ENCODE measurements at regions not wholly inside any gene's neighbourhood (a gene's known extent, or its start where the extent isn't known, plus 50 kb on each side); places are given as distances from the start of the nearest gene placed in this dataset.
A peak's percentile ranks its signal among the peaks of the same experiment; 100 is the strongest.

DNA sequence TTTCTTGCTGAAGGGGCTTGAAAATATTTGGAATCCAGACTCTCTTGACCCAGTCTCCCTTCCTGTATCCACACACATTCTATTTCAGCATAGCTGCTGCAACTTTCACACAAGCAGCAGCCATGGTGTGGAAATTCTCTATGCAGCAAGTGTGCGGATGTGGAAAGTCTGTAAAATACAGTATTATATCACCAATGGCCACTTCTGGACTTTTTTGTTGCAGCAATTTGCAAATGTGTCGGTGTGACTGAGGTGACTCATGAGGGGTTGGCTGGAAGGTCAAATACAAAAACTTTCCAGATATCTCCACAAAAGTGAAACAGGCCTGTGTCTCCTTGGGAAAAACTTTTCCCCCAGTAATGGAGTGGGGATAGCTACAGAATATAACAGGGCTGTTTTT is 299.3 kb upstream of the GYPC start:
- H3K4me3 ChIP-seq (ENCODE audit: low read depth, low read length): no peak overlapping the region
- TF ChIP-seq, protein P1, sequence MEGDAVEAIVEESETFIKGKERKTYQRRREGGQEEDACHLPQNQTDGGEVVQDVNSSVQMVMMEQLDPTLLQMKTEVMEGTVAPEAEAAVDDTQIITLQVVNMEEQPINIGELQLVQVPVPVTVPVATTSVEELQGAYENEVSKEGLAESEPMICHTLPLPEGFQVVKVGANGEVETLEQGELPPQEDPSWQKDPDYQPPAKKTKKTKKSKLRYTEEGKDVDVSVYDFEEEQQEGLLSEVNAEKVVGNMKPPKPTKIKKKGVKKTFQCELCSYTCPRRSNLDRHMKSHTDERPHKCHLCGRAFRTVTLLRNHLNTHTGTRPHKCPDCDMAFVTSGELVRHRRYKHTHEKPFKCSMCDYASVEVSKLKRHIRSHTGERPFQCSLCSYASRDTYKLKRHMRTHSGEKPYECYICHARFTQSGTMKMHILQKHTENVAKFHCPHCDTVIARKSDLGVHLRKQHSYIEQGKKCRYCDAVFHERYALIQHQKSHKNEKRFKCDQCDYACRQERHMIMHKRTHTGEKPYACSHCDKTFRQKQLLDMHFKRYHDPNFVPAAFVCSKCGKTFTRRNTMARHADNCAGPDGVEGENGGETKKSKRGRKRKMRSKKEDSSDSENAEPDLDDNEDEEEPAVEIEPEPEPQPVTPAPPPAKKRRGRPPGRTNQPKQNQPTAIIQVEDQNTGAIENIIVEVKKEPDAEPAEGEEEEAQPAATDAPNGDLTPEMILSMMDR (IDR thresholded peaks at IDR 0.05; ENCODE audit: borderline replicate concordance, insufficient read depth, low read depth, low read length): no peak

DNA sequence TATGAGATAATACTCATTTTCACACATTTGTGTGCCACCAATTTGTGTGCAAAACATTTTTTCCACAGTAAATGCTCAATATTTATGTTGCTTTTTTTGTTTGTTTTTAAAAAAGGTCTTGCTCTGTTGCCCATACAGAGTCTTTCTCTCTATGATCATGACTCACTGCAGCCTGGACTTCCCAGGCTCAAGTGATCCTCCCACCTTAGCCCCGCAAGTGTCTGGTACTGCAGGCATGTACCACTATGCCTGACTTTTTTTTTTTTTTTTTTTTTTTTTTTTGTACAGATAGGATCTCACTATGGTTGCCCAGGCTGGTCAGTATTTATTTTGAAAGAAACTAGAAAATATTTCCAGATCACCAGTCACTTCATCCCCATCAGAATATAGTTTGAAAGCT is 297.8 kb upstream of the GYPC start:
- TF ChIP-seq, protein P1 (IDR thresholded peaks at IDR 0.05; ENCODE audit: borderline replicate concordance, insufficient read depth, low read depth, low read length): no peak
- no peak overlapping the region for H3K4me3 ChIP-seq (ENCODE audit: low read depth, low read length)

DNA sequence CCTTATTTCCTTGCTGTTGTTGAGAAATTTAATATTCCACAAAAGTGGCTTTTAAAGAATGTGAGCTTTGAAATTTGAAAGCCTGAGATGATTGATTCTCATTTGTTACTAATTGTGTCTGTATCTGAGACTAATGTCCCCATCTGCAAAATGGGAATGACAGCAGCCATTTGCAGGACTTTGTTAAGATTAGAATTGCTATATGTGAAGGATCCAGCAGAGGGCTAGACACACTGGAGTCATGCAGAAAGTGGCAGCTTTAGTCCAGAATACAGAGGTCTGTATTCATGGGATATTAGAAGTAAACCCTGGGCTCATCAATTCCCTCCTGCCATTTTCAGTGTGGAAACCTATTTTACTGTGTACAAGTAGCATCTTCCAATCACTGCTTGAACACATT is 296.5 kb upstream of the GYPC start:
- TF ChIP-seq, protein P1 (IDR thresholded peaks at IDR 0.05; ENCODE audit: borderline replicate concordance, insufficient read depth, low read depth, low read length): peak; percentile 53; the same call in 1 of the 2 replicates
- H3K4me3 ChIP-seq (ENCODE audit: low read depth, low read length): no peak overlapping the region

DNA sequence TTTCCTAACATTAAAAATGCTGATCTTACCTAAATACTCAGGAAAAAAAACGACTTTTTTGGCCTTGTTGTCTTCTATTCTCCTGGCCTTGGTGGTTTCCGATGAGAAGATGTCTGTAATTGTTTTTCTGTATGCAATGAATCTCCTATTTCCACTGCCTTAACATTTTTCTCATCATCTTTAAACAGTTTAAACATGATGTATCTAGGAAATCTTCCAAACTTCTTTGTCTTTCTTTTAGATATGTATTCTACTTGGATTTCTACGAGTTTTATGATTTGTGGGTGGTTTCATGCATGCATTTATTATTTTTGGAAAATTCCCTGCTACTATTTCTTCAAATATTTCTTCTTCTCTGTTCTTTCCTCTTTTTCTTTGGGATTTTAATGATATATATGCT is 288.6 kb upstream of the GYPC start:
- TF ChIP-seq, protein P1 (IDR thresholded peaks at IDR 0.05; ENCODE audit: borderline replicate concordance, insufficient read depth, low read depth, low read length): no peak

DNA sequence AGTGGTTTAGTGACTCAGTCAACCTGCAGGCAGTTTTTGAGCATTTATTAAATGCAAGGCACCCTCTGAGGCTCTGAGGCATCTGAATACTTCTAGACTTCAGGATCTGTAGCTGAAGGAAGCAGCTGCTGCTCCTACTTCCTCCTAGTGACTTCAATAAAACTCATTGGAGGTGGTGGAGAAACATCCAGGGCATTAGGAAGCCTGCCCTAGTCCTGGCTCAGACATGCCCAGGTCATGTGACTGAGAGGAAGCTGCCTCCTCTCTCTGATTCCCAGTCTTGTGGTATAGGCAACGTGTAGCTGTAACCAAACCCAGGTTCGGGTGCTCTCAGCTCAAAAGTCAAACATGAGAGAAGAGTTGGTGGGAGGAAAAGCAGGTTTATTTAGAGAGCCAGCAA is 287.2 kb upstream of the GYPC start:
- H3K4me3 ChIP-seq (ENCODE audit: low read depth, low read length): no peak overlapping the region
- TF ChIP-seq, protein P1 (IDR thresholded peaks at IDR 0.05; ENCODE audit: borderline replicate concordance, insufficient read depth, low read depth, low read length): no peak

More for the DNA sequence above, 288.6 kb upstream of the GYPC start:
- H3K4me3 ChIP-seq (ENCODE audit: low read depth, low read length): no peak overlapping the region

DNA sequence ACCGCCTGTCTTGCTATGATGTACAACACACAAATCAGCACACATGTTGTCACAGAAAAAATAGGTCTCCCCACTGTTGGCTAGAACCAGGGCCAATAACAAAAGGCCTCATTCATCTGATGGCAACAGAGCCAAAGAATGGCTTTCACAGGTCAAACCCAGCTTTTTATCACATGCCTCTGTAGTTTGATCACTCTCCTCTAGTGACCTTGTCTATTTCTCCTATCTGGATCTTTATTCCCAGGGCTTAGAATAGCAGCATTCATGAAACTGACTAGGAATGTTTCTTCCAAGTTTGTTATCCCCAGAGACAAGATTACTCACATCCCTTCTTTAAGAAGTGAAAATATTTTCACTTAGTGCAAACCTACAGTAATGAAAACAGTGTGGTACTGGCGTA is 285.8 kb upstream of the GYPC start:
- TF ChIP-seq, protein P1 (IDR thresholded peaks at IDR 0.05; ENCODE audit: borderline replicate concordance, insufficient read depth, low read depth, low read length): no peak

DNA sequence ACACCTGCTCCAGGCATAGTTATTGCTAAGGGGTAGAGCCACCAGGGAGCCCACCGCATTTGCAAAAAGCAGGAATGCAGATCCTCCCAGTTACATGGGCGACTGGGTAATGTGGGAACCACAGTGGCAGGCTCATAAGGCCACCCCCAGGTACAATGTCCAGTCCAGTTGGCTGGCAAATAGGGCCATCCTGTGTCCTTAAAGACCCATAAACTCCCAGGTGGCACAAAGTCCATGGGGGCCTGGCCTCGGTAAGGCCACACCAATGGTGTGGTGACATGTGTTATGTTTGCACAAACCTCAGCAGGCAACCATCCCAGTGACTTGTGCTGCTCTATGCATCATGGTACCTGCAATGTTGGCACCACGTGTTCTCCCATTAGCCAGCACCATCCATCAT is 283.6 kb upstream of the GYPC start:
- TF ChIP-seq, protein P1 (IDR thresholded peaks at IDR 0.05; ENCODE audit: borderline replicate concordance, insufficient read depth, low read depth, low read length): no peak
- no peak overlapping the region for H3K4me3 ChIP-seq (ENCODE audit: low read depth, low read length)

More for the DNA sequence above, 285.8 kb upstream of the GYPC start:
- no peak overlapping the region for H3K4me3 ChIP-seq (ENCODE audit: low read depth, low read length)
